NOMO-1 (cell line): ENCODE measurements at regions not wholly inside any gene's neighbourhood (a gene's known extent, or its start where the extent isn't known, plus 50 kb on each side); places are given as distances from the start of the nearest gene placed in this dataset.
A peak's percentile ranks its signal among the peaks of the same experiment; 100 is the strongest.
"Not testable (repeated sequence)": the region's sequence is repeated elsewhere in the genome, so short reads cannot be mapped to it uniquely, and the experiment has no call there.

Experiments
- DNase-seq, 2 experiments: peaks; one replicate each; lab custom pipeline; 2025; ENCODE audit not compliant: unreplicated experiment in 2 of 2; lab: John Stamatoyannopoulos, UW

GRCh38 chr9:107594908-107595530, 105.5 kb upstream of the KLF4 start:
- DNase-seq, result peak in 1 of 2 experiments; percentile 23

GRCh38 chr9:107593224-107593870, 103.8 kb upstream of the KLF4 start:
- DNase-seq, result no peak

- no peak for DNase-seq
Measured at GRCh38 chr9:107592424-107592823, 102.9 kb upstream of the KLF4 start.

GRCh38 chr9:107591781-107592180, 102.2 kb upstream of the KLF4 start:
- DNase-seq, result no peak

- no peak for DNase-seq
Measured at GRCh38 chr9:107588393-107588792, 98.8 kb upstream of the KLF4 start.

- DNase-seq, result peak; percentile 60 to 61
Measured at GRCh38 chr9:107587191-107587963, 97.8 kb upstream of the KLF4 start.

- no peak for DNase-seq
Measured at GRCh38 chr9:107586493-107586892, 96.9 kb upstream of the KLF4 start.

- no peak for DNase-seq
Measured at GRCh38 chr9:107585465-107585864, 95.9 kb upstream of the KLF4 start.

GRCh38 chr9:107584944-107585343, 95.4 kb upstream of the KLF4 start:
- DNase-seq, result no peak

- DNase-seq, result no peak
Measured at GRCh38 chr9:107584186-107584585, 94.6 kb upstream of the KLF4 start.

GRCh38 chr9:107577140-107577776, 87.7 kb upstream of the KLF4 start:
- DNase-seq, result no peak

- no peak for DNase-seq
Measured at GRCh38 chr9:107571148-107571547, 81.6 kb upstream of the KLF4 start.

- no peak for DNase-seq
Measured at GRCh38 chr9:107569174-107569573, 79.6 kb upstream of the KLF4 start.

GRCh38 chr9:107568406-107568805, 78.8 kb upstream of the KLF4 start:
- DNase-seq, result not testable (repeated sequence)

GRCh38 chr9:107567462-107567861, 77.9 kb upstream of the KLF4 start:
- no peak for DNase-seq

GRCh38 chr9:107566611-107567061, 77.1 kb upstream of the KLF4 start:
- no peak for DNase-seq

GRCh38 chr9:107562798-107563197, 73.2 kb upstream of the KLF4 start:
- DNase-seq, result no peak

- no peak for DNase-seq
Measured at GRCh38 chr9:107559494-107560086, 70.0 kb upstream of the KLF4 start.

- DNase-seq, result no peak
Measured at GRCh38 chr9:107557236-107557990, 67.8 kb upstream of the KLF4 start.

- DNase-seq, result no peak
Measured at GRCh38 chr9:107554636-107555035, 65.1 kb upstream of the KLF4 start.
